ENCODE measurements at regions not wholly inside any gene's neighbourhood (a gene's known extent, or its start where the extent isn't known, plus 50 kb on each side); places are given as distances from the start of the nearest gene placed in this dataset.

- TF ChIP-seq CTCF (IDR thresholded peaks at IDR 0.05; ENCODE audit: insufficient read depth, low read length, poor library complexity, severe bottlenecking) (no peak), EZH2phosphoT487 (conservative IDR thresholded peaks at IDR 0.05; ENCODE audit: low read length) (no peak)
Observed at GRCh38 chr12:22797701-22798100, 172.7 kb downstream of the ETNK1 start.
